ENCODE measurements at regions not wholly inside any gene's neighbourhood (a gene's known extent, or its start where the extent isn't known, plus 50 kb on each side); places are given as distances from the start of the nearest gene placed in this dataset.

- peaks cover 0 to 41% (median 4%) of the 10 kb centered on the region in 10 experiments; a peak in 9 of 20 replicates for H3K4me1 ChIP-seq
- H3K9ac ChIP-seq: no peak overlapping the region
- no peaks in the 10 kb centered on the region for H3K27me3 ChIP-seq
- no peaks in the 10 kb centered on the region for H4K20me1 ChIP-seq
- peaks cover 14 to 39% (median 25%) of the 10 kb centered on the region in 11 experiments for H3K9me3 ChIP-seq (replicated peaks in 1 of 11)
- H3K27ac ChIP-seq: no peak overlapping the region
- no peak for TF ChIP-seq Cebpa-rat (IDR thresholded peaks at IDR 0.05)
- peak overlapping the region in 3 of 11 experiments; percentile 49 to 65 (median 52); a peak in 5 of 22 replicates for H3K4me2 ChIP-seq
- H3K36me3 ChIP-seq: no peaks in the 10 kb centered on the region
- H3K4me3 ChIP-seq: no peak overlapping the region
Measured at GRCh38 chr6:117145940-117146339, 119.4 kb upstream of the VGLL2 start.

GRCh38 chr6:117149324-117149723 is 116.0 kb upstream of the VGLL2 start:
- Histone ChIP-seq H3K36me3 (no peaks in the 10 kb centered on the region), H4K20me1 (no peaks in the 10 kb centered on the region), H3K4me1 (peaks cover 0 to 17% (median 4%) of the 10 kb centered on the region in 10 experiments; a peak in 9 of 20 replicates), H3K9ac (no peak overlapping the region), H3K4me3 (no peak overlapping the region), H3K9me3 (replicated peaks in 1 of 11) (peaks cover 18 to 56% (median 31%) of the 10 kb centered on the region in 11 experiments), H3K4me2 (no peak overlapping the region), H3K27me3 (no peaks in the 10 kb centered on the region), H3K27ac (no peak overlapping the region)
- no peak for TF ChIP-seq Cebpa-rat (IDR thresholded peaks at IDR 0.05)

GRCh38 chr6:117156741-117157140 is 108.6 kb upstream of the VGLL2 start:
- TF ChIP-seq Cebpa-rat (IDR thresholded peaks at IDR 0.05): no peak
- Histone ChIP-seq H3K36me3 (no peaks in the 10 kb centered on the region), H3K9ac (no peak overlapping the region), H4K20me1 (no peaks in the 10 kb centered on the region), H3K4me3 (no peak overlapping the region), H3K9me3 (replicated peaks in 1 of 11) (peaks cover 0 to 14% (median 1%) of the 10 kb centered on the region in 11 experiments; a peak in 11 of 22 replicates), H3K27me3 (no peaks in the 10 kb centered on the region), H3K27ac (no peak overlapping the region), H3K4me2 (no peak overlapping the region), H3K4me1 (no peaks in the 10 kb centered on the region)

GRCh38 chr6:117157448-117157847 is 107.9 kb upstream of the VGLL2 start:
- Histone ChIP-seq H3K9me3 (replicated peaks in 1 of 11) (peaks cover 0 to 7% (median 0%) of the 10 kb centered on the region in 11 experiments; a peak in 4 of 22 replicates), H3K4me1 (no peaks in the 10 kb centered on the region), H3K27ac (no peak overlapping the region), H3K27me3 (no peaks in the 10 kb centered on the region), H3K36me3 (no peaks in the 10 kb centered on the region), H3K4me2 (no peak overlapping the region), H4K20me1 (no peaks in the 10 kb centered on the region), H3K9ac (no peak overlapping the region), H3K4me3 (no peak overlapping the region)
- no peak for TF ChIP-seq Cebpa-rat (IDR thresholded peaks at IDR 0.05)

- Histone ChIP-seq H3K9me3 (replicated peaks in 1 of 11) (no peaks in the 10 kb centered on the region), H3K27ac (no peak overlapping the region), H3K4me2 (no peak overlapping the region), H3K4me3 (no peak overlapping the region), H3K4me1 (no peaks in the 10 kb centered on the region), H3K9ac (no peak overlapping the region), H4K20me1 (no peaks in the 10 kb centered on the region), H3K36me3 (no peaks in the 10 kb centered on the region), H3K27me3 (no peaks in the 10 kb centered on the region)
- TF ChIP-seq Cebpa-rat (IDR thresholded peaks at IDR 0.05): no peak
Measured at GRCh38 chr6:117165911-117166499, 99.4 kb upstream of the VGLL2 start.

- Histone ChIP-seq H3K4me1 (no peaks in the 10 kb centered on the region), H3K36me3 (no peaks in the 10 kb centered on the region), H3K27me3 (no peaks in the 10 kb centered on the region), H3K4me2 (no peak overlapping the region), H3K4me3 (no peak overlapping the region), H3K9me3 (replicated peaks in 1 of 11) (peaks cover 0 to 6% (median 0%) of the 10 kb centered on the region in 11 experiments; a peak in 1 of 22 replicates), H4K20me1 (no peaks in the 10 kb centered on the region), H3K27ac (no peak overlapping the region), H3K9ac (no peak overlapping the region)
- TF ChIP-seq Cebpa-rat (IDR thresholded peaks at IDR 0.05): no peak
Measured at GRCh38 chr6:117167520-117168271, 97.7 kb upstream of the VGLL2 start.

- no peak overlapping the region for H3K4me3 ChIP-seq
- no peaks in the 10 kb centered on the region for H3K27me3 ChIP-seq
- no peaks in the 10 kb centered on the region for H3K4me1 ChIP-seq
- H3K4me2 ChIP-seq: no peak overlapping the region
- no peak overlapping the region for H3K9ac ChIP-seq
- TF ChIP-seq Cebpa-rat (IDR thresholded peaks at IDR 0.05): no peak
- H4K20me1 ChIP-seq: no peaks in the 10 kb centered on the region
- no peak overlapping the region for H3K27ac ChIP-seq
- no peaks in the 10 kb centered on the region for H3K36me3 ChIP-seq
- H3K9me3 ChIP-seq (replicated peaks in 1 of 11): peaks cover 0 to 8% (median 0%) of the 10 kb centered on the region in 11 experiments; a peak in 1 of 22 replicates
Measured at GRCh38 chr6:117168296-117169063, 96.9 kb upstream of the VGLL2 start.

- Histone ChIP-seq H3K4me2 (no peak overlapping the region), H3K27me3 (no peaks in the 10 kb centered on the region), H3K27ac (no peak overlapping the region), H3K4me1 (no peaks in the 10 kb centered on the region), H4K20me1 (no peaks in the 10 kb centered on the region), H3K9ac (no peak overlapping the region), H3K9me3 (replicated peaks in 1 of 11) (peaks cover 0 to 8% (median 0%) of the 10 kb centered on the region in 11 experiments; a peak in 1 of 22 replicates), H3K36me3 (no peaks in the 10 kb centered on the region), H3K4me3 (no peak overlapping the region)
- no peak for TF ChIP-seq Cebpa-rat (IDR thresholded peaks at IDR 0.05)
Measured at GRCh38 chr6:117169064-117169665, 96.2 kb upstream of the VGLL2 start.

- Histone ChIP-seq H3K4me1 (no peaks in the 10 kb centered on the region), H3K27ac (no peak overlapping the region), H3K4me2 (no peak overlapping the region), H3K9me3 (replicated peaks in 1 of 11) (peaks cover 0 to 8% (median 0%) of the 10 kb centered on the region in 11 experiments; a peak in 1 of 22 replicates), H3K36me3 (no peaks in the 10 kb centered on the region), H4K20me1 (no peaks in the 10 kb centered on the region), H3K27me3 (no peaks in the 10 kb centered on the region), H3K9ac (no peak overlapping the region), H3K4me3 (no peak overlapping the region)
- TF ChIP-seq Cebpa-rat (IDR thresholded peaks at IDR 0.05): no peak
Measured at GRCh38 chr6:117169781-117170281, 95.5 kb upstream of the VGLL2 start.
